AG04449 (cell line): ENCODE measurements at regions not wholly inside any gene's neighbourhood (a gene's known extent, or its start where the extent isn't known, plus 50 kb on each side); places are given as distances from the start of the nearest gene placed in this dataset.

Source experiments
- CTCF ChIA-PET: fragments of 350-600 bp; formaldehyde crosslinking; extraction: SDS; loops from one replicate; lab custom pipeline; 2021; ENCODE audit warnings: antibody characterized with exemption; lab: Yijun Ruan, JAX
- POLR2A ChIA-PET: fragments of 400-600, 350-600 bp; formaldehyde crosslinking; extraction: SDS; loops from one replicate; lab custom pipeline; 2020; ENCODE audit warnings: antibody characterized with exemption, inconsistent platforms; lab: Yijun Ruan, JAX
- DNase-seq: peaks from one replicate; pipeline ENCODE4 v3.0.0-alpha.2; 2010; ENCODE audit warnings: low read depth, low spot score
- H3K4me3 ChIP-seq: 2 replicates; pipeline ENCODE4 v1.5.1; 2011; ENCODE audit warnings: low read depth, mild to moderate bottlenecking, control low read depth, low read length
- TF ChIP-seq, protein P1 (sequence below): IDR thresholded peaks from one replicate; pipeline ENCODE4 v1.5.1; 2011; ENCODE audit warnings: mild to moderate bottlenecking, moderate library complexity, low read length, control low read depth, inconsistent platforms; ENCODE audit not compliant: insufficient read depth; ENCODE audit errors: missing control alignments

GRCh38 chr13:55483626-55484158 is 1657.0 kb upstream of the PRR20A start:
- POLR2A ChIA-PET, result no interaction called here
- CTCF ChIA-PET, result no interaction called here
- H3K4me3 ChIP-seq, result no peak overlapping the region
- no peak for DNase-seq
- TF ChIP-seq, protein P1, sequence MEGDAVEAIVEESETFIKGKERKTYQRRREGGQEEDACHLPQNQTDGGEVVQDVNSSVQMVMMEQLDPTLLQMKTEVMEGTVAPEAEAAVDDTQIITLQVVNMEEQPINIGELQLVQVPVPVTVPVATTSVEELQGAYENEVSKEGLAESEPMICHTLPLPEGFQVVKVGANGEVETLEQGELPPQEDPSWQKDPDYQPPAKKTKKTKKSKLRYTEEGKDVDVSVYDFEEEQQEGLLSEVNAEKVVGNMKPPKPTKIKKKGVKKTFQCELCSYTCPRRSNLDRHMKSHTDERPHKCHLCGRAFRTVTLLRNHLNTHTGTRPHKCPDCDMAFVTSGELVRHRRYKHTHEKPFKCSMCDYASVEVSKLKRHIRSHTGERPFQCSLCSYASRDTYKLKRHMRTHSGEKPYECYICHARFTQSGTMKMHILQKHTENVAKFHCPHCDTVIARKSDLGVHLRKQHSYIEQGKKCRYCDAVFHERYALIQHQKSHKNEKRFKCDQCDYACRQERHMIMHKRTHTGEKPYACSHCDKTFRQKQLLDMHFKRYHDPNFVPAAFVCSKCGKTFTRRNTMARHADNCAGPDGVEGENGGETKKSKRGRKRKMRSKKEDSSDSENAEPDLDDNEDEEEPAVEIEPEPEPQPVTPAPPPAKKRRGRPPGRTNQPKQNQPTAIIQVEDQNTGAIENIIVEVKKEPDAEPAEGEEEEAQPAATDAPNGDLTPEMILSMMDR, result no peak

DNA sequence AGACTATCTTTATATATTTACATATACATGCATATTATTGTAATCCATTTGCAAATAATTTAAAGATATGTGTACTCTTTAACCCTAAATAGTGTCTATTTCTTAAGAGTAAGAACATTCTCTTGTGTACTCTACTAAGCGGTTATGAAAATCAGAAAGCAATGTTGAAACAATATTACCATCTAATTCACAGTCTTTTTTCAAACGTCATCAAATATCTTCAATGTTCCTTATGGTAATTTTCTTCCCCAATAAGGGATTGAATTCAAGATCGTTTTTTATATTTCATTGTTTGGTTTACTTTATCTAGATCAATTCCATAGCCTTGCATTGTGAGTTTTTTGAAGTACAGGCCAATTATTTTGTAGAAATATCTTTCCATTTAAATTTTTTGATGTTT is 1647.4 kb upstream of the PRR20A start:
- ChIA-PET CTCF (no interaction called here), POLR2A (no interaction called here)
- no peak for DNase-seq
- no peak overlapping the region for H3K4me3 ChIP-seq
- TF ChIP-seq, protein P1, result no peak

GRCh38 chr13:55497486-55497885 is 1643.2 kb upstream of the PRR20A start:
- DNase-seq, result no peak
- TF ChIP-seq, protein P1, result no peak
- POLR2A ChIA-PET, result no interaction called here
- H3K4me3 ChIP-seq, result no peak overlapping the region
- CTCF ChIA-PET, result no interaction called here

- CTCF ChIA-PET, result no interaction called here
- no peak for DNase-seq
- TF ChIP-seq, protein P1, result no peak
- no peak overlapping the region for H3K4me3 ChIP-seq
- POLR2A ChIA-PET, result no interaction called here
Measured at GRCh38 chr13:55500694-55501093, 1640.0 kb upstream of the PRR20A start.

GRCh38 chr13:55516610-55517009 is 1624.1 kb upstream of the PRR20A start:
- no peak for DNase-seq
- ChIA-PET POLR2A (no interaction called here), CTCF (no interaction called here)

GRCh38 chr13:55517312-55517711 is 1623.4 kb upstream of the PRR20A start:
- TF ChIP-seq, protein P1, result no peak
- no peak overlapping the region for H3K4me3 ChIP-seq
- ChIA-PET POLR2A (no interaction called here), CTCF (no interaction called here)
- no peak for DNase-seq

More at GRCh38 chr13:55516610-55517009, 1624.1 kb upstream of the PRR20A start:
- TF ChIP-seq, protein P1, result no peak
- H3K4me3 ChIP-seq, result no peak overlapping the region
